RKO (cell line): ENCODE measurements at regions not wholly inside any gene's neighbourhood (a gene's known extent, or its start where the extent isn't known, plus 50 kb on each side); places are given as distances from the start of the nearest gene placed in this dataset.
A peak's percentile ranks its signal among the peaks of the same experiment; 100 is the strongest.

Source experiments
- DNase-seq: peaks from one replicate; pipeline ENCODE4 v3.0.0-alpha.2; 2016; ENCODE audit warnings: low spot score

DNA sequence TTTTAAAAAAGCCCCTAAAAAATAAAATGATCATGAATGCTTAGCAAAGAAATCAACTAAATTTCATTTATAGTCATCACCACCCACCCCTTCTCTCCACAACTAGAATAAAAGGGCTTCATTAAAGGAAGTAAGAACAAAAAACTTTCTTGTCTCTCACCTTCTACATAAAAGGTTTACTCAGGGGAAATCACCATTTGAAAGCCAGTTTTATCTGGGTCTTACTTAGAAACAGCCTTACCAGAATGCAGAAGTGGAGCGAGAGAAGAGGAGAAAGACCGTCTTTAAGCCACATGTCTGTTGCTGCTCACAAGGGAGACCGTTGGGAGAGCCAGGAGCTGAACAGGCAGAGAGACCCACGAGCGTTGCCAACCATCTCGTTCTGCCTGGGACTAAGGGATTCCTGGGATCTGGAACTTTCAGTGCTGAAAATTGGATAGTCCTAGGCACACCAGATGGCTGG is 350.1 kb upstream of the PROK2 start:
- DNase-seq = no peak

DNA sequence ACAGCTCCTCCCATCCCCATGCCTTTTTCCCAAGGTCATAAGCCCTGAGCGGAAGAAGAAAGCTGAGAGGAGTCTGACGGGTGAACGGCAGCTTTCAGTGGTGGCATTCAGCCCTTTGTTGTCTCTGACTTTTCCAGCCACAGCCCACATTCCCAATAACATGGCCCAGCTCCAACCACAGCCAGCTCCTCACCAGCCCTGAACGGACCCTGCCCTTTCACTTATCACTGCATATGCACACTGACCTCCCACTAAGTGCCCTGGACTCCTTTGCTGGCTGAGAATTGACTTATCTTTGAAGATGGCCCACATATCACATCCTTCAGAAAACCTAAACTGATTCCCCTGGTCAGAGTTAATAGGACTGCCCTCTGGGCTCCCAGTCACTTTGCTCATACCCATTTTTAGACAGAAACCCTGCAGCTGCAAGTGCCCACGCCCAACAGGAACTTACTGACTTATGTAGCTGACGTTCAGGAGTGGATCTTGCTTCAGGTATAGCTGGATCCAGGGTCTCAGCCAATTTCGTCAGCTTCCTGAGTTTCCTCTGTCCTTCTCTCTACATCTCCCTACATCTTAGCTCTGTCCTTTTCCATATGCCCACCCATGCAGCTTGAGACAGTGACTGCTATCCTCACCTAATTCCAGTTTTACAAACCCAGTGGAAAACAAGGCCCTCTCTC is 348.5 kb upstream of the PROK2 start:
- no peak for DNase-seq

DNA sequence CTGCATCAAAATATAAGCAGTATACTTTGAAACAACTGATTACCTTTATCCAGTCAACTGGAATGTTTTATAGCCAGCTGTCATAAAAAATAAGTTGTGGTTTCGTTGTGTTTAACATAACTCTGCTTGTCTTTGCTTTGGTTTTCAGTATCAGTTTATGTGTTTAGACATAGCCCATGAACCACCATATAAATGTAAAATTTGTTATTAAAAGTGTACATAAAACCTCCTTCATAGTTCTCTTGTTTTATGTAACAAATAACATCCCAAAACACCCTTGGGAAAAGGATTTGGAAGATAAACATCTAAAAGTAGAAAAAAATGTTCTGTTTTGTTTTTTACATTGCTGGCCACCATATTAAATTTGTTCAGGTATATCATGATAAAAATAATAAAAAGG is 347.0 kb upstream of the PROK2 start:
- no peak for DNase-seq

DNA sequence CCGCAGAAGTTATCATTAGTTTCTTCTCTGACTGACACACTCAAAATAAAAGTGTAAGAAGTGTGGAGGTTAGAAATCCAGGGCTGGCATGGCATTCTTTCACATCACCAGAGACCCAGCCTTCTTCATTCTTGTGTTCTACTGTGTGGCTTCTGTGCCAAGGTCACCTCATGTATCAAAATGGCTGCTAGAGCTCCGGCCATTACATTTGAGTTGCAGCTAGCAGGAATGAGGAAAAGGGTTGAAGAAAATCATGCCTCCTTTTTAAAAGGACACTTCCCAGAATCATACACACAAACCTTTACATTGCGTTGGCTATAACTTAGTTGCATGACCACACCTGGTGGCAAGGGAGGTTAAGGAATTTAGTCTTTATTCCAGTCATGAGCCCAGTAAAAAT is 345.6 kb upstream of the PROK2 start:
- no peak for DNase-seq

DNA sequence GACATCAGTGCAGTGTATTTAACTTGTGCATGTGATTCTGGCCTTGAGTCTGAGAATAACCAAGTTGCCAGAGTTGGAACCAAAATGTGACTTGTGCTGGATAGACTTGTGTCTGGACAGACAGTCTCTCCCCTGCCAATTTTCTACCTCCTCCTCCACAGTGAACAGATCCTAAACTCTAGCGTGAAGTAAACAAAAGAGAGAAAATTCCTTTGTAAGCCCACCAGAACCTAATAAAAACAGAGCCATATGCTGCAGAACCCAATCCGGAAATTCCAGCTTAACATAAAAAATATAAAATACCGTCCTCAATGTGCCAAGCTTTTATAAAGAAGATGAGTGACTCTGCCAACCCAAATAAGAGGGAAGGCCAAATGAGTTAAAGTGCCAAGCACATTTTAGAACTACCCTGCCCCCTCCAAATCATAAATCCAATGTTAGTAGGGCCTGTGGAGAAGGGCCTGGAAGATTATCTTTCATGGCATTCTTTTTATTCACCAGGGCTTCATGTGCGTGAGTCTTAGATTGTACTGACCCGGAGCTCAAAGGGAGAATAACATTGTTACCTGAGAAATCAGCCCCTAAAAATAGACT is 344.6 kb upstream of the PROK2 start:
- DNase-seq = no peak

DNA sequence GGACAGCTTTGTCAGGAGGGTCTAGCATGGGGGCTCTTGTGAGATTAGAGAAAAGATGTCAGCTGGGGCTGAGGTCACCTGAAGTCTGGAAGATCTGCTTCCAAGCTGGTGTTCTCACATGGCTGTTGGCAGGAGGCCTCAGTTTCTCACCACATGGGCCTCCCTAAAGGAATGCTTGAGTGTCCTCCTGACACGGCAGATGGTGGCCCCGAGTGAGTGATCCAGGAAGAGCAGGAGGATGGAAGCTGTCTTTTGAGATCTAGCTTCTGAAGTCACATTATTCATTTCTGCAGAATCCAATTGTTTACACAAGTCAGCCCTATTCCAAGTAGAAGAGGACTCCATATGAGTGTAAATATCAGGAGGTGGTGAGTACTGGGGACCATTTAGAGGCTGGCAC is 344.0 kb upstream of the PROK2 start:
- DNase-seq = no peak

DNA sequence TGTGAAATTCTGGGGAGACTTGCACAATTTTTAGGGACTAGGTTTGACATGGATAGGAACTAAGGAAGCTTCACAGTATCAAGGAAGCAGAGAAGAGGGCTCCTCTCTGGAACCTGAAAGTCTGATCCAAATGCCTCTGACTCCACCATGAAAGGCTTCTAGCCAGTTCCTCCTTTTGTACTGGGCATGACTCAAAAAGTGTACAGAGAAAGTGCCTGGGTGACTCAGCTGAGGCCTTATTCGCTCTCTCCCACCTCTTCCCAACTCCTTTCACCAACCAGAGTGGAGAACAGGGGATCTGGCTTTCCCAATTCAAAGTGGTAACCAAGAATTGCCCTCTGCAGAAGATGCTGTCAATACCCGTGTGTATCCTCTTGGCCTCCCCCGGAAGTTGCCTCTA is 342.9 kb upstream of the PROK2 start:
- DNase-seq = peak; percentile 48

DNA sequence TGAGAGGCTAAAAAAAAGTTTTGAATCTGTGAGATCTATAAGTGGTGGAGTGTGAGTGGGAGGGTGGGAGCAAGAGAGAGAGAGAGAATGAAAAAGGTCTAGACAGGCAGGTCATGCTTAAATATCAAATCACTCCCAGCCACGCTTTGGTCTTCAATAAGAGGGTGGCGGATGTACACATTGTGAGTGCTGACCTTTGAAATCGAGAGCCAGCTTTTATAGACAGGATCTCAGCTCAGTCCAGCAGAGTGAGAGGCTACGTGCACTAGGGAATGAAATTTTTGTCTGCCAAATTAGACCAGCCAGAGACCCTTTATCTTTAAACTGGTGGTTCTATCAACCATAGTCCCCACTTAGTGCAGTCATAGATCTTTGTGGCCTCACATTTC is 342.3 kb upstream of the PROK2 start:
- DNase-seq = no peak

DNA sequence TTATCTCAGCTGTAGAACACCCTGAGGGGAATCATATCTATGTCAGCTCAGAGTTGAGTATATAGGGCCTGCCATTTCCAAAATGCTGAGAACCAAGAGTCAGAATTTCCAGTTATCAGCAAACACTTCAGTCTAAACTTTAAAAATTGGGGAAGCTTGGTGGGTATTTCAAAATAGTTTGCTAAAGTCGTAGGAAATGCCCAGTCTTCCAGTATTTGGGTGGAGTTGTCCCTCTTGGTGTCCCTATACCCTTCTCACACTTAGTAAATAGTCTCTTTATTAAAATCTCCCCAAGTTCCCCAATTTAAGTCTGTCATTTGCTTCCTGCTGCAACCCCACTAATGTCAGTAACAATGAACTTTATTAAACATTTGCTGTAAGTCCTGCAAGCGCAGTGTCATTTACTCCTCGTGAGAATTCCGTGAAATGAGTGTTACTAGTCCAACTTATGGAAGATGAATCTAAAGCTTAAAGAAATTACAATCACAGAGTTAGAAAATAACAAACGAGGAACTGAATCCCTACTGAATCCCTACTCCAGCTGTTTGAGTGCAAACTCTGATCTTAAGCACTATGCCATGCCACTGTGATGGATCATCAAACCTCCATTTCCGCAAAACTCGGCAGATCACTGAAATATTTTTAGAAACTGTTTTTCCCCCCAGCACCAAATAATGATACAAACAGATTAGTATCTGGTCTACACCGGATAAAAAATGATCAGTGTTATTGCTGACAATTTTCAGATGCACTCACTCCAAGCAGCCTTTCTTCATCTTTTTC is 341.7 kb upstream of the PROK2 start:
- no peak for DNase-seq

DNA sequence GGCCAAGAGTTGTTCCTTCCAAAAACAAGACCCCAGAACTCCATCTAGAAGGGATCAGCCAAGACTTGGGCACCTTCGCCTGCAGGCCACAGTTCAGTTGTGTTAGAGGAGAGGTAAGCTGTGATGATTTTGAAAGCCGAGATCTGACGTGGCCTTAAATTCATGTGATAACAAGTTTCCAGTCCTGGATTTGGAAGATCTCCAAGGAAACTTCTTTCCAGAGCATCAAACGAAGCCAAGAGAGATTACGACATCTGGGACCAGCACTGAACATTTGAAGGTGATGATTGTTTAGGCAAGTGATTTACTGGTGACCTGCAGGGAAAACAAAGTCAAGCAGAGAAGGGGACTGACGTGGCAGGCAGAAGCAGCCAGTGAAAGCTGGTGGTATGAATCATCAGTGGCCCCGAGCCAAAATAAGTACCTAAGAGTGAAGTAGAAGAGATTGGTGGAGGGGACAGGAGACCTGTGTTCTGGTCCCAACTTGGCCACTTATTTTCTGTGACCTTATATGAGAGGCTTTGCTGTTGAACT is 339.0 kb upstream of the PROK2 start:
- DNase-seq = peak; percentile 58

DNA sequence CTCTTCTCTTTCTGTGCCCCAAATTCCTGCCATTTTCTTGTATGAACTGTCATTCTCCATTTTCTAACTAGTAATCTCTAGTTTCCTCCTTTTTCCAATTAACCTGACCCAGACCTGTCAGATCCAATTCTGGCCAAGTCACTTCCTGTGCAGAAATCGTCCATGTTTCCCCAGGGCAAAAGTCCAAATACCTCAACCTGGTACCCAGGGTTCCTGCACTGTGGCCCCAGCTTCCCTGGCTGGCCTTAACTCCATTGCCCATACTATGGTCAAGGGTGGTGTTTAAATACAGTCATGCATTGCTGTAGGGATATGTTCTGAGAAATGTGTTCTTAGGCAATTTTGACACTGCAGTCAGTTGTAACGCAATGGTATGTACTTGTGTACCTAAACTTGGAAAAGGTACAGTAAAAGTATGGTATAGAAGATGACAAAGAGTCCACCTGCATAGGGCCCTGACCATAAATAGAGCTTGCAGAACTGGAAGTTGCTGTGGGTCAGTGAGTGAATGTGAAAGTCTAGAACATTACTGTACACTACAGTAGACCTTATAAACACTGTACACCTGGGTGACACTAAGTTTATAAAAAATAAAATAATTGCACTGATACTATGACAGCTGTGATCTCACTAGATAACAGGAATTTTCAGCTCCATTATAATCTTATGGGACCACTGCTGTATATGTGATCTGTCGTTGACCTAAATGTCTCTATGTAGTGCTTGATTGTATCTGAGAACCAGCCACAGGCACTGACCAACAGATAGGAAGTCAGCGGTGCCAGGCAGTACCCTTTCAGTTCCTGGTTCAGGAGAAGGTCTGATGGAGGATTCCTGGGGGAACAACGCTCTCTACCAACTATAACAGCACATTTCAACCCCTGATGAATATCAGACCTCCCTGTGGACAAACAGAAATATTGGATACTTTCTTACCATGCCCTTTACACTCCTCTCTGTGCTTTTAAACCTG is 336.1 kb upstream of the PROK2 start:
- DNase-seq = no peak

DNA sequence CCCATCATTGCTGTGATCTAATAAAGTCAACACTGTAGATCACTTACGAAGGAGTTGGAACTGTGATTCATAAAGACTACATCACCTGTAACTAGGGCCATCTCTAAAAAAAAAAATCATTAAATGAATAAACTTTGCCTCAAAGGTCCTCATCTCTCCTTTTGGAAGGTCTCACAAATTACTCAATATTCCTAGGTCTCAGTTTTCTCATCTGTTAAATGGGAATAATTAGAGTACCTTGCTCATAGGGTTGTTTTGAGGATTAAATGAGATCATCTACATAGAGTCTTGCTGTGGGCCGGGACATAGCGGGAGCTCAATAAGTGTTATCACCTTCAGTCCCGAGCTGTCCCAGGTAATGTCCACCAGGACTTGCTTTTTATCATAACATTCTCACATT is 335.1 kb upstream of the PROK2 start:
- DNase-seq = no peak

DNA sequence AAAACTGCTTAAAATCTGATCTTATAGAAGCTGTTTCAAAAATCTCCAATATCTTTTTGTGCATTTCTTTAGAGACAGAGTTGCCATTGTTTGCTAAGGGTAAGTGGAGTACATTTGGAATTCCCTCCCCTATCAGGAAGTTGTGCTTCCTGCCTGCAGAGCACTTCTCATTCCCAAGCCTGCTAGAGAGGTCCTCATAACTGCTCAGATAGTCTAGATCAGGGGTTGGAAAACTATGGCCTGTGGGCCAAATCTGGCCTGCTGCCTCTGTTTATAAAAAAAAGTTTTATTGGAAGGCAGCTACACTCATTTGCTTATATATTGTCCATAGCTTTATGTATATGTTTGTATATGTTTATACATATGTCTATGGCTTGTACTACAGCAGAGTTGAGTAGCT is 333.7 kb upstream of the PROK2 start:
- no peak for DNase-seq

DNA sequence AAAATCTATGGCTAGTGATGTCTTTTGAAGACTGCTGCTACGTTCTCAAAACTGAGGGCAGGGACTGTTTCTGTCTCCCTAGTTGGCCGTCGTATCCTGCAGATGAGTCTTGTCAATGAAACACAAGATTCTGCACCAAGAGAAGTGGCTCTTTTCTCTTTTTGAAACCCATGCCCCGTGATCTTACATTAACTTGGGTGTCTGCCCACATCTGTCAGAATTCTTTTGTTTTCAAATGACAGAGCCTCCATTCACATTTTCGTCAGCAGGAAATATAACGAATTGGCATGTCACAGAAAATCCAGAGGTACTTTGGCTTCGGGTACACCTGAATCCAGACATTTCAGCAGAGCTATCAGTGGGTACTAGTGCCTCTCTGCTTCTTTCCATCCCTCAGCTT is 331.3 kb upstream of the PROK2 start:
- no peak for DNase-seq

DNA sequence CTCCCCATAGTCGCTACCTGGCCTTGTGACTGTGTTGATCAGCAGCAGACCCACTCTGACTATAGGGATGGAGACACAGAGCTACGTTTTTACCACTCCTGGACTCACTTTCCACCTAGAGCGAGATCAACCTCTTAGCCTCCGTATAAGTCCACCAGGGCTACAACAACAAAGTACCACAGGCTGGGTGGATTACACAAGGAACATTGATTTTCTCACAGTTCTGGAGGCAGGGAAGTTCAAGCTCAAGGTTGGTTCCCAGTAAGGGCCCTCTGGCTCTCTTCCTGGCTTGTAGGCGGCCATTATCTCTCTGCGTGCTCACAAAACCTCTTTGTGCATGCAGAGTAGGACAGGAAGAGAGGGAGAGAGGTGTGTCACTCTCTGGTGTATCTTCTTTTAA is 330.4 kb upstream of the PROK2 start:
- DNase-seq = no peak

DNA sequence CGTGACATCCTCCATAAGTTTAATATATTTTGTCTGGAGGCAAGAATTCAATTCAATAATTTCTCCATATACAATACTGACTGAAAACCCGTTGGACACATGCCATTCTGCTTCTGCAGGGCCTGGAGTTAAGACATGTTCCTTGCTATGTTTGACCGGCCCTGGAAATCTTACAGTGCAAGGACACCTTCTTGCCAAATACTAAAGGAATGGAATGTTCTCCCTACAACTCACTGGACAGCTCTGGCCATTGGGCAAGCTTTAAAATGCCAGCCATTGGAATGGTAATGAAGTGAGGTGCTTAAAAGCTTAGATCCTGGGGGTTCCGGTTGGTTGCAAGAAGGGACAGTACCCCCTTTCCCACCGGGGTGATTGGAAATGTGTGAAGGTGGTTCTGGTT is 329.8 kb upstream of the PROK2 start:
- DNase-seq = no peak

DNA sequence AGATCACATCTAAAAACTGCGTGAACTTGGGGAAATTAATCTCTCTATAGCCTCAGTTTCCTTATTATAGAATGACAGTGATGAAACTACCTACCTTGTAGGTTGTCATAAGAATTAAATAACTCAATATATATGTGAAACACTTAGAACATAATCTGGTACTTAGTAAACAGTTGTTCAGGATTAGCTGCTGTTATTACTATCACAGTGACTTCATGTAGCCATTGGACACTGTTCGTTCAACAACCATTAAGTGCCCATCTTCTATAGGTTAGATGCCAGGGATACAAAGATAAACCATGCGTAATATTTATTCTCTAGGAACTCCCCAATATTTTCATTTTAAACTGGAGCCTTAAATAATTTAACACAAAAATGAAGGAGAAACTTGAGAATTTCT is 329.0 kb upstream of the PROK2 start:
- DNase-seq = no peak

DNA sequence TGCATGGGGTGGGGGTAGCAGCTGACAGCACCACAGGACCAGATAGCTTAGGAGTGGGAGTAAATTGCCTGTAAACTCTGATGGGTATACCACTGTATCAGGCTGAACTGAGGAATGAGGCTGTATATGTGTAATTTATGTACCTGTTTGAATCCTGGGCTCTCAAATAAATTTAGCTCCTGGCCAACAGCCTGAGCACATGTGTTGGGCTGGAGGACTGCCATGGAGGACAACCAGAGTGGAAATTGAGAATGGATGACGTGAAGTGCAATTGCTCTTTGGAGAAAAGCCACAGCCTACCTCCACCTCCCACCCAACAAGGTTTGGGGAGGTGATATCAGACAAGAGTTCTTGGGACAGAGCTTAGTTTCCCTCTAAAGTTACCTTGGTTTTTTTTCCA is 328.6 kb upstream of the PROK2 start:
- no peak for DNase-seq

DNA sequence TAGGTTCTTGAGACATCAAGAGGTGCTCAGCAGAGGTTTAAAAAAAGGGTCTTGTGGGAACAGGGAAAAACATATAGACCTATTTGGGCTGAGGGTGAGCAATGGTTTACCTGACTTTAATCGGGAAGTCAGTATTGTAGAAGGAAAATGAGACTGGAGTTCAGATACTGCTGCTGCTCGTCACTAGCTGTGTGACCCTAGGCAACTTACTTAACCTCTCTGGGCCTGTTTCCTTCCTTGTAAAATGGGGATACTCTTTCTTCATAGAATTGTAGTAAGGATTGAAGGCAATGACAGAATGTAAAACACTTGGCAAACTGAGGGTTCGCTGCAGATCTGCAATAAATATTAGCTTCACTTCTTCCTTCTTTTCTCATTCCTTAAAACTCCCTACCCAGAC is 327.5 kb upstream of the PROK2 start:
- no peak for DNase-seq

DNA sequence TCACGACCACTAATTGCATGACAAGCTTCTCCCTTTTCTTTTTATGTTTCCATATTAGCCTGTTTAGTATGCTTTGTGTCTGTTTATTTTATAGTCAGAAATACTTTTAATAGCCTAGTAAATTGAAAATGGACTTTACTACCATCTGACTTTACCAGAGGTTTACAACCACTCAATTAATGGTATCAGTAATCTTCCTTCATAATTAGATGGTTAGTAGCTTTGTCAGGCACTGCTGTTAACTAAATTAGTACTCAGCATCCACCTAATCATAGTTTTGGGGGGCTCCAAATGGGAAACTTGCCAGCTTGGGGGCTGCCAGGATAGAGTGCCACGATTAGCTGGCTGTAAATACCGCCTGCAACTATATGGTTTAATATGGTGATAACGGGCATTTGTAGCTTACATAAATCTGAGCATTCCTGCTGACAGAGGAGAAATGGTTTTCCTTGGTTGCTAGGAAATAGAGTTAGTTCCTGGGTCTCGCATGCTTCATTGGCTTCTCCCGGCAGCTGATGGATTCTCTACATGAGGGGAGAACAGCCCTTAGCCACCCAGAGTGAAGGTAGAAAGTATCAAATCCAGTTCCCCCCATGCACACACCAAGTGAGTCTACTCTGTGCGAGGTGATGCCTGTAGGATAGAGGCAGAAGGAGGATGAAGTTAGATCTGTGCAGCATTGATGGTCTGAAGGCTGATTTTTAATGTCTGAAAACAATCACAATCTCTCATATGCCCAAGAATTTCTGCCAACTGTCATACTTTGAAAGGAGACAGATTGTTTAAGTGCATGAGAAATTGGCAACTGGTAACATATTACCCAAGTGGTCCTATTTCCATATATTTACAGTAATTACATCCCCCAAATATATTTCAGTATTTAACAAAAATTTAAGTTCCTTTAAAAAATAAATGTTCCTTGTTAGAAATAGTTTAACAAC is 326.6 kb upstream of the PROK2 start:
- no peak for DNase-seq
